ENCODE measurements at regions not wholly inside any gene's neighbourhood (a gene's known extent, or its start where the extent isn't known, plus 50 kb on each side); places are given as distances from the start of the nearest gene placed in this dataset.

DNA sequence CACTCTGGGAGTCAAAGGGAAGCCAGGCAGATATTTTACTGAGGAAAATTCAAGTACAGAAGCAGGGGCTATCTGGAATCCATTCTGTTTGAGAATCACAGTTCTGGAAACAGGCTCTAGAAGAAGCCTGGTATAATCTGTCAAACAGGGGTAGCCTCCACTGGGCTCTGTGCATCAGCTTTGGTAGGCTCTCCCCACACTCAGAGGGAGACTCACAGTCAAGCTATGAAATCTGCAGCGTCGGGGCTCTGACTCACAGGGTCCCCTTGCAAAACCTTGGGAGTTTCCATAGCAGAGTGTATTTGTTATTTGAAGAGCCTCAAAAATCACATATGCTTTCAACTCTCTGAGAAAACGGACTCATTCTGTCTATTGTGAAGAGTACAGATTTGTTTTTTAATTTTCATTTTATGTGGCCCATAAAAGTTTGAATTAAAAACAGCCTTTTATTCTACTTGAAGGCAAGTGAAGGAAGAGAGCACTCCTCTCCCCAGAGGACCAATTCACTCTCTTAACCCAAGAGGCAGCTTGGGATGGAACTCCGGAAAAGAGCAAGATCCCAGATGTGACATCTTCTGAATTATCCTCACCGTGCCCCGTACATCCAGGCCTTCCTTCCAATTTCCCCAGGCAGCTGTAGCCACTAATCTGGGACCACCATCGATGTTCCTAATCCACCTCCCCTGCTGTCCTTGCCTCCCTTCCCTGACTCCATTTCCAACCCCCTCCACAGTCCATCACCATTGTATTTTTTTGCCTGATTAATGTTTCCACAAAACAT, 590.9 kb upstream of the MGMT start:
- DNase-seq (ENCODE audit: low spot score): no peak
- in situ Hi-C loops (cut with MboI; ENCODE audit: low pct_unique_long_range_greater_than_20kb, low sequenced_read_pairs, unreplicated experiment): no loop called here

DNA sequence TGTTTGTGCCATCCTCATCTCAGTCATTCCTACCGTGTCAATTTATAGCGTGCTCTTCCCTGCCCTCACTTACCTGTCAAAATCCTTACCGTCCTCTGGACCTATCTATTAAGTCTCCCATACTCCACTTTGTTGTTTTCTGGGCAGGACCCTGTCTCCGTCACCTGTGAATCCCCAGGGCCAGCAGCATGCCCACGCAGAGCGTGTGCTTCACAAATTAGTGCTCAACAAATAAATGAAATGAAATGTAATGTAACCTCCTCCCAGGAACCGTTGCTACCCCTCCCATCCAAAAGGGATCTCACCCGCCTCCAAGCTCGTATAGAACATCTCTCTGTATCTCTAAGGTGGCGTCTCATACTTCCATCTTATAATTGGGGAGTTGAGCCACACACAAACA, 589.9 kb upstream of the MGMT start:
- no peak for DNase-seq (ENCODE audit: low spot score)
- TF ChIP-seq, protein P1, sequence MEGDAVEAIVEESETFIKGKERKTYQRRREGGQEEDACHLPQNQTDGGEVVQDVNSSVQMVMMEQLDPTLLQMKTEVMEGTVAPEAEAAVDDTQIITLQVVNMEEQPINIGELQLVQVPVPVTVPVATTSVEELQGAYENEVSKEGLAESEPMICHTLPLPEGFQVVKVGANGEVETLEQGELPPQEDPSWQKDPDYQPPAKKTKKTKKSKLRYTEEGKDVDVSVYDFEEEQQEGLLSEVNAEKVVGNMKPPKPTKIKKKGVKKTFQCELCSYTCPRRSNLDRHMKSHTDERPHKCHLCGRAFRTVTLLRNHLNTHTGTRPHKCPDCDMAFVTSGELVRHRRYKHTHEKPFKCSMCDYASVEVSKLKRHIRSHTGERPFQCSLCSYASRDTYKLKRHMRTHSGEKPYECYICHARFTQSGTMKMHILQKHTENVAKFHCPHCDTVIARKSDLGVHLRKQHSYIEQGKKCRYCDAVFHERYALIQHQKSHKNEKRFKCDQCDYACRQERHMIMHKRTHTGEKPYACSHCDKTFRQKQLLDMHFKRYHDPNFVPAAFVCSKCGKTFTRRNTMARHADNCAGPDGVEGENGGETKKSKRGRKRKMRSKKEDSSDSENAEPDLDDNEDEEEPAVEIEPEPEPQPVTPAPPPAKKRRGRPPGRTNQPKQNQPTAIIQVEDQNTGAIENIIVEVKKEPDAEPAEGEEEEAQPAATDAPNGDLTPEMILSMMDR (IDR thresholded peaks at IDR 0.05; ENCODE audit: extremely low read depth, insufficient read depth, missing control alignments): no peak
- in situ Hi-C loops (cut with MboI; ENCODE audit: low pct_unique_long_range_greater_than_20kb, low sequenced_read_pairs, unreplicated experiment): no loop called here

More for the DNA sequence above, 590.9 kb upstream of the MGMT start:
- TF ChIP-seq, protein P1 (IDR thresholded peaks at IDR 0.05; ENCODE audit: extremely low read depth, insufficient read depth, missing control alignments): no peak

DNA sequence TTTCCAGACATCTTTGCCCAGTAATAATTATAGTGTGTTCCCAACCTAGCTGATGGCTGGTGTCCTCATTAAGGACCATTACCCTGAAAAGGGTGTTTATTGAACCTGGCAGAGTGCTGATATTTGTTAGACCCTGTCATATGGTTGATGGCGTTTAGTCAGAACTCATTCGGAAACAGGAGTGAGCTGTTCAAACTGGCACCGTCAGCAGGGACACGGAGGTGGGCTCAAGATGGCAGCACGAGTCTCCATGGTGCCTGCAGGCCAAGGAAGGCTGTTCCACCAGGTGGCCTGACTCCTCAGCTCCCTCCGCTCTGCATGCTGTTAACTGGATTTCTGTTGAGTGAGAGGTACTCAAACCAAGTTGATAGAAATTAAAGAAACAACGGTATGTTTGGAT, 589.1 kb upstream of the MGMT start:
- DNase-seq (ENCODE audit: low spot score): no peak
- in situ Hi-C loops (cut with MboI; ENCODE audit: low pct_unique_long_range_greater_than_20kb, low sequenced_read_pairs, unreplicated experiment): no loop called here
- TF ChIP-seq, protein P1 (IDR thresholded peaks at IDR 0.05; ENCODE audit: extremely low read depth, insufficient read depth, missing control alignments): no peak

DNA sequence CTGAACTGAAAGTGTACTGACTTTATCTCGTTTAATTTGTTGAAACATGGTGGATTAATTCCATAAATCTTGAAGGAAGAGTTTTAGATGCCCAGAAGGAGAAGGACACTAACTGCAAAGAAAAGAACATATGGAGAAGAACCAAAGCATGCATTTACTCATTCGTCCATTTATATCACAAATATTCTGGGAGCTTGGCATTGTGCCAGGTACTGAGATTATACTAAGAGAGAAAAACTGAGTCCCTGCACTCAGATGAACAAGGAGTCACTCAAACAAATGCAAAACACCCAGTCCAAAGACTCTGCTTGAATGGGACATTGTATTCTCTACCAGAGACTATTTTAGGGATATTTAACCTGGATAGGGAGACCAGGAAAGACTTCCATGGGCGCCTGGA, 588.0 kb upstream of the MGMT start:
- DNase-seq (ENCODE audit: low spot score): no peak
- in situ Hi-C loops (cut with MboI; ENCODE audit: low pct_unique_long_range_greater_than_20kb, low sequenced_read_pairs, unreplicated experiment): no loop called here
- TF ChIP-seq, protein P1 (IDR thresholded peaks at IDR 0.05; ENCODE audit: extremely low read depth, insufficient read depth, missing control alignments): no peak

DNA sequence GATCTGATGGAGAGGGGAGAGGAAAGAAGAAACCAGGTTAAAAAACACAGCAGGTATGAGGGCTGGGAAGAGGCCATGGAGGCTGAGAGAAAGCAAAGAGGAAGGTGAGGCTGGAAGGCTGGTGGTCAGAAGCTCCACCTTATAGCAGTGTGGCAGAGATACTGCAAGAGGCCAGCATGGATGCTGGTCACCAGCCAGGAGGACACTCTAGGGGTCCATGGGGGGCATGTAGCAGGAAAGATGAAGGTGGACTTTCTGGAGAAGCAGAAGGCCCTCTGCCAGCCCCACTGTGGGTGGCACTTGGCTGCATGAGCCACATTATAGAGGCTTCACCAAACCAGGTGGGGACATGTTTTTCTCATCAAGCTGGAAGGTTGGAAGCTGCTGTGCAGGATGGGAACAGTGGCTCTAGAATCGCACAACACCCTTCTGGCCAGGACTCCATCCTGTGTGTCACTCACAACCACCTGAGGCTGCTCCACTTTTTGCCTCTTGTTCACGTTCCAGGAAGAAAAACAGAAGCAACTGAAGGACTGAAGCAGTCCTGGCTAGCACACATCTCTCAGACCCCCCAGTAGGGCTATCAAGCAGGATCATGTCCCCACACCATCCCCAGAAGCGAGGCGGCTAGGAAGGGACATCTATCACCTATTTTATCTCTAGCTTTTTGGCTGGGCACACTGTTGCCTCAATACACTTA, 587.5 kb upstream of the MGMT start:
- TF ChIP-seq, protein P1 (IDR thresholded peaks at IDR 0.05; ENCODE audit: extremely low read depth, insufficient read depth, missing control alignments): no peak
- DNase-seq (ENCODE audit: low spot score): no peak
- in situ Hi-C loops (cut with MboI; ENCODE audit: low pct_unique_long_range_greater_than_20kb, low sequenced_read_pairs, unreplicated experiment): no loop called here

DNA sequence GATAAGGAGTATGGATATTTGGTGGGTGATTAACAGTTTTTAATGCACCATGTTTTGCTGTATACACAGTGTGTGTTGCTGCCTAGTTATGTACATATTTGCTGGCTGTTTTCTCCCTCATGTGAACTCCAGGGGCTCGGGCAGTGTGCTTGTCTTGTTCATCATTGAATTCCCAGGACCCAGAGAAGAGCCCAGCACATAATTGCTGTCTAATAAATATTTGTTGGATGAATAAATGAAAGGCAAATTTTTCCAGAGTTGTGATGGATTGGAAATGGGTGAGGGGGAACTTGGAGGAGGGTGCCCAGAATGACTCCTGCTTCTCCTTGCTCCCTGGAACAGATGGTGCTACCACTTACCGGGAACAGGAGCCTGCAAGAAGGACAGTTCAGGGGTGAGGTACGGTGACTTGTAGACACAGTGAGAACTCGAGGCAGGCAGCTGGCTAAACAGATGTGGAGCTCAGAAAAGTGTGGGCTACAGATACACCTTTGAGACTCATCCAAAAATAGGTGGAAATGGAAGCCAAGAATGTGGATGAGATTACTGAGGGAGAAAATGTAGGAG, 586.8 kb upstream of the MGMT start:
- DNase-seq (ENCODE audit: low spot score): no peak
- TF ChIP-seq, protein P1 (IDR thresholded peaks at IDR 0.05; ENCODE audit: extremely low read depth, insufficient read depth, missing control alignments): no peak
- in situ Hi-C loops (cut with MboI; ENCODE audit: low pct_unique_long_range_greater_than_20kb, low sequenced_read_pairs, unreplicated experiment): no loop called here
